HCEC 1CT (cell line): ENCODE measurements at regions not wholly inside any gene's neighbourhood (a gene's known extent, or its start where the extent isn't known, plus 50 kb on each side); places are given as distances from the start of the nearest gene placed in this dataset.
"Not testable (repeated sequence)": the region's sequence is repeated elsewhere in the genome, so short reads cannot be mapped to it uniquely, and the experiment has no call there.

Experiments used
- DNase-seq: peaks from one replicate; pipeline ENCODE4 v3.0.0-alpha.2; 2017

DNA sequence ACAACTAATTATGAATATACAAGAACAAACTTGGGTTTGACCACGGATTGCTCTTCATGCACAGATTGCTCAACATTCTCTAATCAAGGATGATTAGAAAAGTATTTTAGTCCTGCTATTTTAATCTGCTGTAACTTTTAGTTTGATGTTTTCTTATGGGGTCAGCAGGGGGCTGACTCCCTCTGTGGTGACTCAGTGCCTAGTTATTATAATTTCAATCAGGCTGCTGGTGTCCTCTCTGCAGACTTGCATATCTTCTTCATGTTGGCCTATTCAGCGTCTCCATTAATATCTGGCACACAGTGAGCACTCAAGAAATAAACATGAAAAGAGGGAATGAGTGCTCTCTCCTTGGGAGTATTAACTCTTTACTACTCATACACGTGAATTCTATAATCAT is 223.8 kb upstream of the DDI1 start:
- DNase-seq, result no peak

DNA sequence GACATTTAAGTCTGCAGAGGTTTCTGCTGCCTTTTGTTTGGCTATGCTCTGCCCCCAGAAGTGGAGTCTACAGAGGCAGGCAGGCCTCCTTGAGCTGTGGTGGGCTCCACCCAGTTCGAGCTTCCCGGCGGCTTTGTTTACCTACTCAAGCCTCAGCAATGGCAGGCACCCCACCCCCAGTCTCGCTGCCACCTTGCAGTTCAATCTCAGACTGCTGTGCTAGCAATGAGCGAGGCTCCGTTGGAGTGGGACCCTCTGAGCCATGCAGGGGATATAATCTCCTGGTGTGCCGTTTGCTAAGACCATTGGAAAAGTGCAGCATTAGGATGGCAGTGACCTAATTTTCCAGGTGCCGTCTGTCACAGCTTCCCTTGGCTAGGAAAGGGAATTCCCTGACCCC is 216.1 kb upstream of the DDI1 start:
- not testable (repeated sequence) for DNase-seq

DNA sequence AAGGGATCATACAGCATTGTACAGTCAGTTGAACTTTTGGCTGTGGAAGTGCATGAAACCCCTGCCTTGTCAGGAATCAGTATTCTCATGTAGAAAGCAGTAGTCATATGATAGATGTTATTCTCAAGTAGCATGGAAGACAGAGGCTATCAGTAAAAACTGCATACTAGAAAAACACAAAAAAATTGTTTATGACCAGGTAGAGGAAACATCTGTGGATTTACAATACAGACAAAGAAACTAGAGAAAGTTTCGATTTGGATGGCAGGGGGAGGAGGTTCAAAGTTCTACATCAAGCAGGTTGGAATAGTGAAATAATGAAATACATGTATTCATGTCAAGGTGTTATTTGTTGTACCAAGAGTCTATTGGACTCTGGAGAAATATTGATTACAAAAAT is 212.3 kb upstream of the DDI1 start:
- no peak for DNase-seq

DNA sequence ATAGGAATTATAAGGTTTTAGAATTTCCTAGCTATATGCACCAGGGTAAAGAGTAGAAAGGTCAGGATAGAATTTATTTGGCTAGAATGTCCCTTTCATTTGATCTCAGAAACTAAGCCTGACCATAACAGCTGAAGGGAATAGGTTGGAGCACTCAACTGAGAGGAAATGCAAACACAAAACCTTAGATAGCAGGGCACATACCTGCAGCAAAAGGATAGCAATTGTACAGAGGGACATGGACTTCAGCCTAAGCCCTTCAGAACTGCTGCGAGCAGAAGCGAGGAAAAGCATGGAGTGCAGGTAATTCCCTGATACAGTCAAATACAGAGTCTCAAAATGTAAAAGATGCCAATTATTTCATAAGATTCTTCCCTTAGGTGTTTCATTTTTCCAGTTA is 211.0 kb upstream of the DDI1 start:
- no peak for DNase-seq

DNA sequence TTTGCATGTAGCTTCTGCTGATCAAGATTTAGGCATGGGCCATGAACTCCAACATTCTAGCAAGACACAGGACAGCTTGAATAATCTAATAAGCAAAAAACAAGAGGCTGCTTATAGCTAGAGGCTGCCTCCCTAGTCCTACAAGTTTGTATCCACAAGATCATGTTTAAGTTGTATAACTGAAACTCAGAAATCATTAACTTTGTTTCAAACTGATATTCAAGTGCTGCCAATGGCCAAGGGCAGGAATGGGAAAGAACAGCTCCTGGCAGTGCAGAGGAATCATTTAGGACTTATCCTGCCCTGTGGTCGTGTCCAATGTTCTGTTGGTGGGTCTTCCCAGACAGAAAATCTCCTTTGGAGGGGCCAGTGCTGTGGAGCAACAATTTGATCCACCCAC is 209.6 kb upstream of the DDI1 start:
- no peak for DNase-seq

DNA sequence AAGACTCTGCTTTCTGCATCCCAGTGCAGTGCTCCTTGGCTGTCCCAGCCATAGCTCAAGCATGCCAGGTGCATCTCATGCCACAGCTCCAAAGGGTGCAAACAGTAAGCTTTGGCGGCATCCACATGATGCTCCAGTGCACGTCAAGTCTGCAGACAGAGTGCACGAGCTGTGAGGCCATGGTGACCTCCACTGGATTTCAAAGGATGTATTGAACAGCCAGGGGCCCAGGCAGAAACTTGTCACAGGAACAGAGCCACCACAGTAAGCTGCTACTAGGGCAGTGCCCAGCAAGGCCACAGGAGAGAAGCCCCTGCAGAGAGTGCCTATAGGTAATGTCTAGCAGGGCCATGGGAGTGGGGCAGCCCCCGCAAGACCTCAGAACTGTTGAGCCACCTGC is 206.8 kb upstream of the DDI1 start:
- no peak for DNase-seq

DNA sequence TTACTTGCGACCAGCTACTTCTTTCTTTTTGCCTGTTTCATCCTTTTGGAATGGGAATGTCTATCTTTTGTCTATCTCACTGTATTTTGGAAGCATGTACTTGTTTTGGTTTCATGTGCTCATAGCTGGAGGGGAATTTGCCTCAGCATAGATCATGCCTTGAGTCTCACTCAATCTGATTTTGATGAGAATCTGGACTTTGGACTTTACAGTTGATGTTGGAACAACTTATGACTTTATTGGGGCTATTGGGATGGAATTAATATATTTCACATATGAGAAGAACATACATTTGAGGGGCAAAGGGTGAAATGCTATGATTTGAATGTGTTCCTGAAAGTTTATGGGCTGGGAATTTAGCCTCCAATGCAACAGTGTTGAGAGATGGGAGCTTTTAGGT is 206.2 kb upstream of the DDI1 start:
- DNase-seq, result no peak

DNA sequence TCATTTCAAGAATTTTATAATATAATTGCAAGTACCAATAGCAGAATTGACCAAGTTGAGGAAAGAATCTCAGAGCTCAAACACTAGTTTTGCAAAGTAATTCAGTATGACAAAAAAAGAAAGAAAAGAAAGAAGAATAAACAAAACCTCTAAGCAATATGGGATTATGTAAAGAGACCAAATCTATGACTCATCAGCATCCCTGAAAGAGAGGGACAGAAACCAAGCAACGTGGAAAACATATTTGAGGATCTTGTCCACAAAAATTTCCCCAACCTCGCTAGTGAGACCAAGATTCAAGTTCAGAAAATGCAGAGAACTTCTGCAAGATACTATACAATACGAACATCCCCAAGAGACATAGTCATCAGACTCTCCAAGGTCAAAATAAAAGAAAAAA is 203.7 kb upstream of the DDI1 start:
- DNase-seq, result peak; percentile 26

DNA sequence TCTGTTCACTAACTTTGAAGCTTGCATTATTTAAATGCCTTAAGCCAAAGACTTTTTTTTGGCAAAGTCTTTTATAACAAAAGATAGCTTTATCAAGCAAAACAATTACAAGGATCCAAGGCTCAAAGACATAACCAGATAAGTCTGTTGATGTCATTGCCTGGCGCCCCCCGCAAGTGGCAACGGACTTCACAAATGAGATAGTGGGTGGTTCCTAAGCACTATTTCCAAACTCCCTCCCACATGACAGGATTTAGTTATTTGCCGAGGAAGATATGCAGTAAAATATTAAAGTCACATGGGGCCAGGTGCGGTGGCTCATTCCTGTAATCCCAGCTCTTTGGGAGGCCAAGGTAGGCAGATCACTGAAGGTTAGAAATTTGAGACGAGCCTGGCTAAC is 194.2 kb upstream of the DDI1 start:
- DNase-seq, result no peak

DNA sequence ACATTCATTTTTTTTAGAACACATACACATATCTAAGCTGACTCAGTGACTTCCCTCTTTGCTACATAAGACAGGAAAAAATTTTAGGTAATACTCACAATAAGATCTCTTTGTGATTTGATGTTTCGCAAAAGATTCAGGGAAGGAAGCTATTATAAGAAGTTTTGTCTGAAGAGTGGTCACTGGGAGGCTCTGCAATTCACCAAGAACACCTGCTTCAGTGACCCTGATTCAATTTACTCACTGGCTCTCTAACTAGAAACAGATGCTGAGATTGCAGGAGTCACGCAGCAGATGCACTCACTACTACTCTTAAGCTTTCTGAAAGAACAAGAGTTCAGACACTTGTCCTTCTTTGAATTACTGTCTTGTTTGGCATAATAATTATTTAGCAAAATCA is 193.6 kb upstream of the DDI1 start:
- DNase-seq, result peak; percentile 64

DNA sequence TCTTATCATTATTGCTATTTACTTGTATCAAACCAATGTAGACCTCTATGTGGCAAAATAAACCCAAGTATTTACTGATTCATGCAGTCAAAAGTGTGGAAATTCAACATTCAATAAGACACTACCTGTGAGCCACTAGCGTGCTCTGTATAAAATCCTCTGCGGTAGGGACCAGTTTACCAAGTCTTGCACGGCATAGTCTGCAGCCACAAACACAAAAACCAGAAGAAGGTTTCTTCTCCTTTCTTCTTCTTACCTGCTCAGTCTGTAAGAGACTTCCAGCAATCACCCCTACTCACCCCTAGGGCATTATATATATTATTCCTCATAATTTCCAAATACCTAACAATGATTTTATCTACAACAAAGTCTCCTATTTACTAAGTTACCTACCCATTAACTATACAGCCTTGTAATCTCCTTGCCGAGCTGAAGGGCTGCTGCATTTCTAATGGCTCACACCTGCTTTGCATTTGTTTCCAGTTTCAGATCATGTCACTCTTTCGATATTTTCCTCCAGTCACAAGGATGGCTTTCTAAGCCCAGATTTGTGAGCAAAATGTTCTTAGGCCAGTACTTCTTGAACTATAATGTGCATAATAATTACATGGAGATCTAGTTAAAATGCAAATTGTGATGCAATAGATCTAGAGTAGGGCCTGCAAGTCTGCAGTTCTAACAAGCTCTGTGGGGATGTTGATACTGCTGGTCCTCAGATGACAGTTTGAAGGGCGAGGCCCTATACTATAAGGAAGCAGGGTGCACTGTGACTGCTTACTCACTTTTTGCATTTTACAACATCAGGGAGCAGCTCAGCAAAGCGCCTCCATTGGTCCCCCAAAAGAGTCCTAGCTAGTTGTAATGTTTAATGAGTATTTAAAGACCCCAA is 191.9 kb upstream of the DDI1 start:
- DNase-seq, result no peak

DNA sequence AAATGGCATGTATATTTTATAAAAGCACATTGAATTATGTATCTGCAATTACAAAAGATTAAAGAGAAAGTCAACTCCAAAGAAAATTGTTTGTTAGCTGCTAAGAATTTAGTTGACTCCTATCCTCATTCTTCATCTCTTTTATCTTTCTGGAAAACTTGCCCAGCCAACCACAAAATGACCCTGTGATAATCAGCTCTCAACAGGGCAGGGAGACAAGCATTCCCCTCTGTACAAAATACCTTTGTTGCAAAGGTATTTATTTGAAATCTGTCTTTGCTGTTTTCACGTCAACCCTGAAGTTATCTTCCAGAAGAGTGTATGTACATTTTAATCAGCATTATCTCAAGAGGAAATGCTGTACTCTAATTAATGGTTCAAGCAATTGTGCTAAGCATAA is 191.1 kb upstream of the DDI1 start:
- no peak for DNase-seq

DNA sequence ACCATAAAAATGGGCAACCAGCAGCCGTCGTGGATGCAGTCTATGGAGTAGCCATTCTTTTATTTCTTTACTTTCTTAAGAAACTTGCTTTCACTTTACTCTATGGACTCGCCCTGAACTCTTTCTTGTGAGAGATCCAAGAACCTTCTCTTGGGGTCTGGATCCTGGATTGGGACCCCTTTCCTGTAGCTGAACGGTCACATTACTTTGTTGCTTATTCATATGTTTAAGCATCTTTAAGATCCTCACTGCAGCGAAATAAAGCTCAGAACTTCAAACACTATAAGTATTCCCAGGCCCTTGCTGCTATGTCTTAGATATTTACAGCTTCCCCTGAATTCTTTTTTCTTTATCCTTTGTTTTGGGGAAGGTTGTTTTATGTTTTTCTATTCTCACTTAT is 187.8 kb upstream of the DDI1 start:
- no peak for DNase-seq

DNA sequence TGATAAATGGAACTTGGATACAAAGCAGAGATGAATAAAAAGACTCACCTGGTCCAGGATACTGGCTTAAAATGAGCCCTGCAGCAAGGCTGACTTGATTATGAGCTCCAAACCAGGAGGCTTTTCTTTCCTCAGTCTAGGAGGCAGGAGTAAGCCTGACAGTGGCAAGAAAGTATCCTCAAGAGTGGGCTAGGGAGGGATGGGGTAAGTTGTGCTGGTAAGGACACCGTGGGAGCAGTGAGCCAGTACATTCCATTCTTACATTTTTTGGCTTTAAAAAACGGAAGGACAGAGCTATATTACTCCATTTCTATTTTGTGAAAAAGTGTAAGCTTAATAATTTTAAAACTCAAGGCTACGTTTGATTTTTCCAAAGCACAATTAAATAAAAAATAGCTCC is 187.1 kb upstream of the DDI1 start:
- DNase-seq, result no peak

DNA sequence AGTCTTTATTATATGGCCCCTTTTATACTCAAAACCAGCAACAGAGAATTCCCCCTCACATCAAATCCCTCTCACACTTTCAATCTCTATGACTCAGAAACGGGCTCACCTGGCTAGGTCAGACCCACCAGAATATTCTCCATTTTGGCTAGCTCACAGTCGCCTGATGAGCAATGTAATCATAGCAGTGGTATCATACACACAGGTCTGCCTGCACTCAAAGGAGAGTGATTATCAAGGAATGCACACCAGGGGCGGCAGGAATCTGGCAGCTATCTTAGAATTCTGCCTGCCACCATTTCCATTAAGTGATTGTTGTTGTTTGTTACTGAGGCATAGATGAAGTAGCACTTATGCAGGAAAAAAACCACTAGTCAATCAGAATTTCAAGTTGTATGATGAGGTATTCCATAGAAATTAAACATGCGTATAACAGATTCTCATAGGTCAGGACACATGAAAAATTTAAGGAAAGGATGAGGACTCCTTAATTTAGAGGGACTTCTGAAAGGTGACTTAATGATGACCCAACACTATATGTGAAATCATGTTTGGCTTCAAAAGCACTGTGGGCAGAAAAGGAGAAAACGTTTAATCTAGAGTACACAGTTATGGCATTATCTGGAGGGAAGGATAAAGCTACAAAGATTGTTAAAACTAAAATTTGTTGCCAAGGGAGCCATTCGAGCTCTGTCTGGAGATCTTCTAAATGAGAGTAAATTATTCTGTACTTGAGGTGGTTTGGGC is 185.8 kb upstream of the DDI1 start:
- DNase-seq, result no peak

DNA sequence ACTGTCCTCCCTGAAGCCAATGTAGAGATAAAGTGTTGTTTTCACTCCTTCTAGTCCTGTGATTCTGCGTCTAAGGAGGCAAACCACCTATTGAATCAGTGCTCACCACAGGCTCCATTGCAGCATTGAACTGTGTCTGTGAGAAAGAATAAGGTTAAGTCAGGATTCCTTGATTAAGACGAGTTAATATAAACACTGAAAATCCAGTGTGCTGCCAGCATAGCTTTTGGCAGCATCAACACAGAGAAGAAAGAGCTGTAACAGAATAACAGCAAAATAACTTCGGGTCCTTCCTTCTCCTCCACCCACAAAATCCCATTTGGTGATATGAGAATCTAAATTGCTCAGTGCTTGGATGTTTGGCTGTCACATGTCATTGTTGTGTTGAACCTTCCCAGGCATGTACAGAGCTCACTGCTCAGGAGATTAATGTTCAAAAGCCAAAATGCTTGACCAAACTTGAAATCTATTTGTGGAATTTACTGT is 185.2 kb upstream of the DDI1 start:
- no peak for DNase-seq
